ENCODE measurements at regions not wholly inside any gene's neighbourhood (a gene's known extent, or its start where the extent isn't known, plus 50 kb on each side); places are given as distances from the start of the nearest gene placed in this dataset.

GRCh38 chr10:44435196-44435595 is 50.3 kb upstream of the CXCL12 start:
- DNase-seq (ENCODE audit: low spot score): peak; percentile 7

DNA sequence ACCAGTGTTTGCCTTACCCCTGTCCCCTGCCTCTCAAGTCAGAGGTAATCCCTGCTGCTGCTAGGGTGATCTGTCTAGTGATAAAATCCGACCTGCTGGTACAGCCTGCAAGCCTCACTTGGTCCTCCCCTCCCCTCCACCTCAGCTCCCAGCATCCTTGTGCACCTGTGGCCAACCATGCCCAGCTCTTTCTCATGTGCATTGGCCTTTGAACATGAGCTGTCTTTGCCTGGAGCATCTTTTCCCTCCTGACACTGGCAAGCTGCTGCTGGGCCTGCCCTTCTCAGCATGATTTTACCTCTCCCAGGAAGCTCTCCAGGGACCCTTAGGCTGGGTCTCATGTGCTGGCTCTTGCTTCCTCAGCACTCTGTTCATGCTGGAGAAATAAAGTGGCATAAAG is 51.3 kb upstream of the CXCL12 start:
- DNase-seq (ENCODE audit: low spot score): no peak

DNA sequence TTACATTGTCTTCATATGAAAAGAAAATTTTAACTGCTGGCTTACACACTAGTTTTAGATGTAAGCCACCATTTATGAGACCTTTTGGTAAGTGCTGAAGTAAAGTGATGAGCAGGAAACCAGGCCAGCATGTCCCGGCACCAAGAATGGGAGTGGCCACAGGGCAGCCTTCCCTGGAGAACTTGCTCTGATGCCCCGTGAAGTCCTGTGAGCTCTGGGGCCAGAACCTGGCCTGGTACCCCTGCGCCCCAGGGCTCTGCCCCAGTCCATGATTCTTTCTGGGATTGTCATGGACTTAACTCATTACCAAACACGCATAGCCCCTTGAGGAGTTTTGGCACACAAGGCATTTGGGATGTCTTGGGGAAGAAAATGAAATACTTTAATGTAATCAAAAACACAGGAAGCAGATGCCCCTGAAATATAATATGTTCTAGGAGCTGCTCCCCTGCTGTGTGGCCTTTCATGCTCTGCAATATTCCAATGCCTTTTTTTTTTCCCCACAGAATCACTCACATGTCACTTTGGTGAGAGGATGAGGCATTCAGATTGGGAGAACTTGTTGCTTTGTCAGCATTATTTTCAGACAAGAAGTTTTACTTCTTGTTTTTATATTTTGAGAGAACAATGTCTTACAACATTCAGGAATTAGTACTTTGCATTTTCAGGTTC is 53.1 kb upstream of the CXCL12 start:
- peak; percentile 13 for DNase-seq (ENCODE audit: low spot score)

- peak; percentile 12 for DNase-seq (ENCODE audit: low spot score)
These were observed 54.5 kb upstream of the CXCL12 start for GRCh38 chr10:44439239-44439957.

GRCh38 chr10:44439958-44440244 is 55.0 kb upstream of the CXCL12 start:
- DNase-seq (ENCODE audit: low spot score): peak; percentile 8

GRCh38 chr10:44457259-44457658 is 72.4 kb upstream of the CXCL12 start:
- no peak for DNase-seq (ENCODE audit: low spot score)

DNA sequence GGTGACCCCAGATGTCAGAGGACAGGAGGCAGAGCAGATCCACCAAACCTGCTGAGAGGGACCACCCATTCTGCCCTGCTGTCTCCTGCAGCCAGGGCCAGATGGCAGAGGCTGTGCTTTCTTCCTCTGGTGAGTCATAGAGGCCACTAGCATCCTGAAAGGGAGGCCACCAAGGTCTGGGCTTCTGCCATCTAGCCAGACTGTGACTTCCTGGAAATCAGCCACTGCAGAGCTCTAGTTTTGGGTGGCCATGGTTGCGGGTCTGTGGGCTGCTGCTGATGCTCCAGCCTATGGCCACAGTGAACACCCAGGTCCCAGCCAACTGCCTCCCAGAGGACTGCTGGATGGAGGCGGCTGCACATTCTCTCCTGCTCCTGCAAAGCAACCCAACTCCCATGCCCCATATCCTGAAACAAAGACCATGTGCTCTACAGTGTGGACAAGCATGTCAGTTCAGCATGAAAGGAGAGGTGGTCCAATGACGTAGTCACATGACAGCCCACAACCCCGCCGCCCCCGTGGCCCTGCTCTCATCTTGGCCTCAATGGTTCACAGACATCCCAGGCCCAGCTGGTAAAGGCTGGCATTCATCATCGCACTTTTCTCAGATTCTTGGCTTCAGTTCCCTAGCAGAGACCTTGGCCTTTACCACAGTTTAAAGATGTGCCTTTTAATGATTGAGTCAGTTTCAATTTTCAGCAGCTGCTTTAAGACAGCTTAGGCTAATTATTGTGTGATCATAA is 73.9 kb upstream of the CXCL12 start:
- no peak for DNase-seq (ENCODE audit: low spot score)

GRCh38 chr10:44459671-44460070 is 74.8 kb upstream of the CXCL12 start:
- DNase-seq (ENCODE audit: low spot score): no peak

DNA sequence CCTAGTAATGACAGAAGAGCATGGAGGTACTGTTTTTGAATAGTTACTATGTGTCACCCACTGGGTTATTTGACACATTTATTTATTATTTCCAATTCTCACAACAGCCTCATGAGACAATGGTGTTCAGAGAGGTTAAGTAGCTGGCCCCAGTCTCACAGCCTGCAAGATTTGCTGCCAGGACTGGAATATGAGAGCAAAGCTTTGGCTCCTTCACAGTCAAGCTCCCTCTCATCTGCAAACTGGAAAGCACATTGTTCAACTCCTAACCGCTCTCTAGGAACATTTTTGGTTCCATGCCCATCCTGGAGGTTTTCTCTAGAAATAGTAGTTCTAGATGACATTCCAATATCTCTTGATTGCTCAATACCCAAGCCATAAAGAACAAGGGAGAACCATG is 75.5 kb upstream of the CXCL12 start:
- DNase-seq (ENCODE audit: low spot score): no peak

- DNase-seq (ENCODE audit: low spot score): no peak
These were observed 77.5 kb upstream of the CXCL12 start for GRCh38 chr10:44462338-44462914.

- no peak for DNase-seq (ENCODE audit: low spot score)
These were observed 78.7 kb upstream of the CXCL12 start for GRCh38 chr10:44463511-44464121.

DNA sequence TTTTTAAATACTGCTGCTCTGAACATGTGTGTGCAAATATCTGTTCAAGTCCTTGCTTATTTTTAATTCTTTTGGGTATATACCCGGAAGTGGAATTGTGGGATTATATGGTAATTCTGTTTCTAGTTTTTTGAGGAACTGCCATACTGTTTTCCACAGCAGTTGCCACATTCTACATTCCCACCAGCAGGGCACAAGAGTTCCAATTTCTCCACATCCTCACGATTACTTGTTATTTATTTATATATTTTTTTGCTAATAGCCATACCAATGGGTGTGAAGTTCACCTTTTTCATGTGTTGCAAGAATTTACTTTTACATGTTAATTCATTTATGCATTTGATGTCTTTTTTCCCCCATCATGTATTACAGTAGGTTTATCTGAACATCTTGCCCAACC is 79.6 kb upstream of the CXCL12 start:
- DNase-seq (ENCODE audit: low spot score): no peak

DNA sequence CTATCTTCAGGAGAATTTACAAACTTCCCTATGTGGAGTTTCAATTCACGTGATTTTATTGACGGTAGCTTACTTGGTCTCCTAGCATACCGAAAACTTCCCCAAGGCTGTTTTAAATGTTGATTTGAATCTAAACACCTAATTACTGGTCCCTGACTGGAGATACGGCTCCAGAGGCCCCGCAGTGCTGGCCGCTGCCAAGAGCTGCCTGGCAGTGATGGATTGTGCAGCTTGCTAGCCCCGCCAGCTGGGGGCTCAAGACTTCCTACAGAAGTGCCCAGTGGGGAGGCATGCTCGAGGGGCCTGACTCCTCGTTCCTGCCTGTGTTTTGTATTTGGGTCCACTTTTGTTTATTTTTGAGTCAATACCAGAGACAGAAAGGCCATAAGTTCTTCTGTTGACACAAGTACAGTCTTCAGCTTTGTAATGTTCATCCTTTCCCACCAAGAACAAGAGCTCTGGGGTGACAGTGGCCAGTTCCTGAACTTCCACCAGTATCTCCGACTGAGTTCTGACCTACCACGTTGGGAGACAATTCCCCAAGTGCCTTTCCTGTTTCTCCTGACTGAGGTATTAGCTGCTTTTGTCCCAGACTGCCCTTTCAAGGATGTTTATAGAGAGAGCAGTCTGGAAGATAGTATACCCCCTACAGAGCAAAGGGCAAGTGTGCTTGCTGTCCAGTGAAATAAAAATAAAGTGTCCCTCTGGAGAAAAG is 80.7 kb upstream of the CXCL12 start:
- no peak for DNase-seq (ENCODE audit: low spot score)

- DNase-seq (ENCODE audit: low spot score): no peak
These were observed 81.3 kb upstream of the CXCL12 start for GRCh38 chr10:44466236-44466635.

GRCh38 chr10:44467090-44467489 is 82.2 kb upstream of the CXCL12 start:
- no peak for DNase-seq (ENCODE audit: low spot score)

DNA sequence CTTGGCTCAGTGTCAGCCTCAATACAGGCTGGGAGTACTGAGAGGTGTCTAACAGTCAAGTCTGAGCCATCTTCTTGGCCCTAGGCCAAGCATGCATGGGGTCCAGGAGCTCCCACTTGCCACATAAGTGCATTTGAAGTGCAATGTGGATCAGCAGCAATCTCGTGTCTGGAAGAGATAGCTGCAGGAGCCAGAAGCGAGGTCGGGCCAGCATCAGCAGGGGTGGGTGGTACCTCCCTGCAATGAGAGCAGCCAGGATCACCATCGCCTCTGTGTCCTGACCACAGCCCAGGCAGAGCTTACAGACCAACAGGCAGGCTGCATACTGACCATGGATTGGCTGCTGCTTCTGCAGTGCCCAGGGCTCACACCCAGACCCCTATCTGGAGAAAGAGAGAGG is 83.0 kb upstream of the CXCL12 start:
- DNase-seq (ENCODE audit: low spot score): no peak

- DNase-seq (ENCODE audit: low spot score): no peak
These were observed 83.6 kb upstream of the CXCL12 start for GRCh38 chr10:44468525-44468924.

- DNase-seq (ENCODE audit: low spot score): no peak
These were observed 84.1 kb upstream of the CXCL12 start for GRCh38 chr10:44468965-44469364.

DNA sequence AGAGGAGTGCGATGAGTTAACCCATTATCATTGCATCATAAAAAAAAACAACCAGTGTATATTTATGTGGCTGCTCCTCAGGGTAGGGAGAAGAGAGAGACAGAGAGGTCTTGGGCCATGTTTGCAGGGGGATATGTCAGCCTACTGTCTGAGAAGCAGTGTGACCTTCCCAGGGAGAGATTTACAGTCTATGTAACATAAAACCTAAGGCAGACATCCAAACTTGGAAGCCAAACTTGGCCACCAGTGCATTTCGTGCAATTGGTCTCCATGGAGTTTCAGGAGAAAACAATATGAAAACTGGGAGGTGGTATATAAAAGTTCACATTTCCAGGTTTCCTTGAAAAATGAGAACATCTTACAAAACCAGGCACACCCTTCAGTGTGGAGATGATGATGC is 85.9 kb upstream of the CXCL12 start:
- no peak for DNase-seq (ENCODE audit: low spot score)

DNA sequence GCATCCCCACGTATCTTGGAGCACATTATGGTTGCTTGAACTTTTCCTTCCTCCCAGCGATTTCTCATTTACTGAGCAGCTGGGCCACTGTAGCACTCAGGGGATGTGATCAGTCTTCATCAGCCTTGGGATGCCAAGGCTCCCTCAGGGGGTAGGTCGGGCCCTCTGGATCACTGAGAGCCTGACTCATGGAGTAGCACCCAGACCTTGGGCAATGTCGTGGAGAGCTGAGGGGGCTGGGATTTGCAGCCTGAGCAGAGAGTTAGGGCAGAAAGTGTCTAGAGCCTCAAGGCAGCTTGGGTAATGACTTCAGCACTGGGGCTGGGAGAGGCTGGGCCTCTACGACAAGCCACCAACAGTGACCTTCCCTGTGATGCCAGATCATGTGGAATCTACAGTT is 86.5 kb upstream of the CXCL12 start:
- no peak for DNase-seq (ENCODE audit: low spot score)

GRCh38 chr10:44473146-44473545 is 88.2 kb upstream of the CXCL12 start:
- no peak for DNase-seq (ENCODE audit: low spot score)

Data from D341Med (cell line).